ENCODE measurements at regions not wholly inside any gene's neighbourhood (a gene's known extent, or its start where the extent isn't known, plus 50 kb on each side); places are given as distances from the start of the nearest gene placed in this dataset.

- WGBS: 85% methylated on average over 2 of the region's 2 CpGs
- Histone ChIP-seq H3K4me3 (no peak overlapping the region), H3K27ac (no peak overlapping the region), H3K27me3 (peaks cover 3% of the 10 kb centered on the region), H3K9me3 (no peaks in the 10 kb centered on the region), H3K36me3 (no peaks in the 10 kb centered on the region), H3K4me1 (no peaks in the 10 kb centered on the region)
- TF ChIP-seq POLR2AphosphoS5 (IDR thresholded peaks at IDR 0.05): no peak
- no peak for TF ChIP-seq POLR2A (IDR thresholded peaks at IDR 0.05)
- no peak for TF ChIP-seq EP300 (IDR thresholded peaks at IDR 0.05)
- no peak for TF ChIP-seq CTCF (IDR thresholded peaks at IDR 0.05)
- no peak for DNase-seq (ENCODE audit: low spot score in 2 of 2)
Measured at GRCh38 chr10:78448994-78449418, 415.3 kb downstream of the RPS24 start.

GRCh38 chr10:78449554-78449953, 415.9 kb downstream of the RPS24 start:
- H3K36me3 ChIP-seq: no peaks in the 10 kb centered on the region
- 91% methylated on average over 4 of the region's 4 CpGs for WGBS
- DNase-seq (ENCODE audit: low spot score in 2 of 2): no peak
- no peak for TF ChIP-seq POLR2AphosphoS5 (IDR thresholded peaks at IDR 0.05)
- TF ChIP-seq POLR2A (IDR thresholded peaks at IDR 0.05): no peak
- TF ChIP-seq EP300 (IDR thresholded peaks at IDR 0.05): no peak
- TF ChIP-seq CTCF (IDR thresholded peaks at IDR 0.05): no peak
- no peak overlapping the region for H3K4me3 ChIP-seq
- H3K27ac ChIP-seq: no peak overlapping the region
- no peaks in the 10 kb centered on the region for H3K9me3 ChIP-seq
- H3K4me1 ChIP-seq: no peaks in the 10 kb centered on the region
- peaks cover 3% of the 10 kb centered on the region for H3K27me3 ChIP-seq

GRCh38 chr10:78450239-78450638, 416.6 kb downstream of the RPS24 start:
- Histone ChIP-seq H3K9me3 (no peaks in the 10 kb centered on the region), H3K27ac (no peak overlapping the region), H3K36me3 (no peaks in the 10 kb centered on the region), H3K27me3 (peaks cover 3% of the 10 kb centered on the region), H3K4me3 (no peak overlapping the region), H3K4me1 (no peaks in the 10 kb centered on the region)
- WGBS: 84% methylated on average over 3 of the region's 3 CpGs
- TF ChIP-seq POLR2A (IDR thresholded peaks at IDR 0.05) (no peak), EP300 (IDR thresholded peaks at IDR 0.05) (no peak), CTCF (IDR thresholded peaks at IDR 0.05) (no peak), POLR2AphosphoS5 (IDR thresholded peaks at IDR 0.05) (no peak)
- no peak for DNase-seq (ENCODE audit: low spot score in 2 of 2)

GRCh38 chr10:78450807-78451485, 417.3 kb downstream of the RPS24 start:
- Histone ChIP-seq H3K27ac (no peak overlapping the region), H3K4me3 (no peak overlapping the region), H3K4me1 (no peaks in the 10 kb centered on the region), H3K9me3 (no peaks in the 10 kb centered on the region), H3K27me3 (no peaks in the 10 kb centered on the region), H3K36me3 (no peaks in the 10 kb centered on the region)
- 81% methylated on average over 6 of the region's 6 CpGs for WGBS
- no peak for DNase-seq (ENCODE audit: low spot score in 2 of 2)
- TF ChIP-seq POLR2A (IDR thresholded peaks at IDR 0.05): no peak
- no peak for TF ChIP-seq EP300 (IDR thresholded peaks at IDR 0.05)
- TF ChIP-seq POLR2AphosphoS5 (IDR thresholded peaks at IDR 0.05): no peak
- no peak for TF ChIP-seq CTCF (IDR thresholded peaks at IDR 0.05)

- Histone ChIP-seq H3K4me3 (no peak overlapping the region), H3K27ac (no peak overlapping the region), H3K36me3 (no peaks in the 10 kb centered on the region), H3K9me3 (no peaks in the 10 kb centered on the region), H3K27me3 (no peaks in the 10 kb centered on the region), H3K4me1 (no peaks in the 10 kb centered on the region)
- DNase-seq (ENCODE audit: low spot score in 2 of 2): no peak
- 54% methylated on average over 5 of the region's 10 CpGs for WGBS
- TF ChIP-seq POLR2A (IDR thresholded peaks at IDR 0.05): no peak
- TF ChIP-seq EP300 (IDR thresholded peaks at IDR 0.05): no peak
- no peak for TF ChIP-seq CTCF (IDR thresholded peaks at IDR 0.05)
- TF ChIP-seq POLR2AphosphoS5 (IDR thresholded peaks at IDR 0.05): no peak
Measured at GRCh38 chr10:78451592-78451991, 417.9 kb downstream of the RPS24 start.

Data from suprapubic skin (tissue), 4 donors.